H1 (cell line): ENCODE measurements at regions not wholly inside any gene's neighbourhood (a gene's known extent, or its start where the extent isn't known, plus 50 kb on each side); places are given as distances from the start of the nearest gene placed in this dataset.

Experiments
- CTCF ChIA-PET: fragments of 300-600 bp; sonication (Branson Sonifier 250); formaldehyde crosslinking; loops from one replicate; lab custom pipeline; 2021; ENCODE audit not compliant: partially characterized antibody; lab: Charles Lee
- POLR2A ChIA-PET: fragments of 300-600 bp; sonication (Branson Sonifier 250); formaldehyde crosslinking; loops from one replicate; lab custom pipeline; 2021; ENCODE audit warnings: inconsistent platforms; ENCODE audit not compliant: partially characterized antibody; lab: Charles Lee
- DNase-seq, 2 experiments: peaks; one replicate each; pipeline versions ENCODE4 v3.0.0 to v3.0.0-alpha.2; 2010 to 2022; ENCODE audit warnings: low spot score in 2 of 2, low read depth in 1 of 2, mixed read lengths in 1 of 2
- FAIRE-seq: peaks from 2 replicates; lab custom pipeline; 2011; peaks lifted over from hg19 to GRCh38; lab: Jason Lieb, UNC
- H2AFZ ChIP-seq: 2 replicates; pipeline ENCODE4 v1.8.1; 2012; ENCODE audit warnings: low read length, inconsistent platforms
- H2AK5ac ChIP-seq: 2 replicates; pipeline ENCODE4 v1.6.1; 2013; ENCODE audit warnings: low read depth, low read length
- H2BK120ac ChIP-seq: replicated peaks from 2 replicates; pipeline ENCODE3; 2013; ENCODE audit warnings: low read depth, low read length, inconsistent platforms
- H2BK12ac ChIP-seq: 2 replicates; pipeline ENCODE4 v1.6.1; 2013; ENCODE audit warnings: low read depth, low read length
- H2BK15ac ChIP-seq: 2 replicates; pipeline ENCODE4 v1.6.1; 2013; ENCODE audit warnings: low read length
- H2BK20ac ChIP-seq: 2 replicates; pipeline ENCODE4 v1.6.1; 2013; ENCODE audit warnings: low read length
- H2BK5ac ChIP-seq: 2 replicates; pipeline ENCODE4 v1.6.1; 2013; ENCODE audit warnings: low read depth, low read length
- H3K14ac ChIP-seq: 2 replicates; pipeline ENCODE4 v1.6.1; 2013; ENCODE audit warnings: inconsistent platforms; ENCODE audit not compliant: insufficient read length
- H3K18ac ChIP-seq: 2 replicates; pipeline ENCODE4 v1.6.1; 2013; ENCODE audit warnings: low read length; ENCODE audit errors: extremely low read depth
- H3K23ac ChIP-seq: 2 replicates; pipeline ENCODE4 v1.6.1; 2013; ENCODE audit warnings: inconsistent platforms; ENCODE audit not compliant: insufficient read length
- H3K23me2 ChIP-seq: 2 replicates; pipeline ENCODE4 v1.6.1; 2013; ENCODE audit warnings: low read depth, low read length
- H3K27ac ChIP-seq: 2 replicates; pipeline ENCODE4 v1.6.1; 2011; ENCODE audit warnings: low read depth, low read length, inconsistent platforms
- H3K27me3 ChIP-seq, 4 experiments: replicated peaks in 1 of 4; 1 replicate in 1 of 4; 2 replicates in 3 of 4; pipeline versions ENCODE4 v1.6.1 to v1.8.1; 2011 to 2013; ENCODE audit warnings: low read length in 3 of 4, mild to moderate bottlenecking in 3 of 4, inconsistent platforms in 2 of 4, mixed read lengths in 2 of 4, moderate library complexity in 1 of 4; ENCODE audit not compliant: control insufficient read depth in 3 of 4, insufficient read depth in 3 of 4; ENCODE audit errors: extremely low read depth in 1 of 4
- H3K36me3 ChIP-seq, 4 experiments: 2 replicates each; pipeline versions ENCODE4 v1.6.1 to v1.8.1; 2011 to 2013; ENCODE audit warnings: mild to moderate bottlenecking in 4 of 4, low read length in 3 of 4, moderate library complexity in 2 of 4, control low read depth in 1 of 4, inconsistent platforms in 1 of 4; ENCODE audit not compliant: insufficient read depth in 4 of 4, control insufficient read depth in 2 of 4
- H3K4ac ChIP-seq: replicated peaks from 2 replicates; pipeline ENCODE3; 2013; ENCODE audit warnings: low read length, low read depth, mixed read lengths, inconsistent platforms; ENCODE audit not compliant: insufficient read length
- H3K4me1 ChIP-seq, 4 experiments: replicated peaks in 1 of 4; 1 replicate in 1 of 4; 2 replicates in 3 of 4; pipeline versions ENCODE4 v1.6.1 to v1.8.1; 2011 to 2013; ENCODE audit warnings: low read length in 3 of 4, inconsistent platforms in 2 of 4, mixed read lengths in 1 of 4; ENCODE audit not compliant: insufficient read depth in 4 of 4, control insufficient read depth in 3 of 4
- H3K4me2 ChIP-seq, 2 experiments: 2 replicates each; pipeline versions ENCODE4 v1.6.1 to v1.8.1; 2011 to 2013; ENCODE audit warnings: low read depth in 2 of 2, low read length in 2 of 2, control low read depth in 1 of 2, inconsistent platforms in 1 of 2, mild to moderate bottlenecking in 1 of 2; ENCODE audit not compliant: insufficient read depth in 1 of 2
- H3K4me3 ChIP-seq, 4 experiments: fragments of 200-600, 300-600 bp in 1 of 4; sonication (generic), shearing (Covaris generic), sonication (Bioruptor Twin) in 1 of 4; 2 replicates each; pipeline versions ENCODE4 v1.5.1 to v1.8.1; 2011 to 2016; ENCODE audit warnings: low read length in 4 of 4, low read depth in 3 of 4, control low read depth in 2 of 4, inconsistent platforms in 2 of 4, mild to moderate bottlenecking in 2 of 4, mixed read lengths in 1 of 4, moderate library complexity in 1 of 4; ENCODE audit not compliant: insufficient read depth in 2 of 4; ENCODE audit errors: extremely low read depth in 1 of 4
- H3K56ac ChIP-seq: replicated peaks from 2 replicates; pipeline ENCODE3; 2013; ENCODE audit warnings: low read depth, mild to moderate bottlenecking, mixed read lengths, low read length, inconsistent platforms; ENCODE audit not compliant: insufficient read length
- H3K79me1 ChIP-seq: 2 replicates; pipeline ENCODE4 v1.6.1; 2013; ENCODE audit warnings: low read depth, low read length, control low read depth
- H3K79me2 ChIP-seq, 2 experiments: 2 replicates each; pipeline versions ENCODE4 v1.6.1 to v1.8.1; 2012 to 2013; ENCODE audit warnings: low read length in 2 of 2, mild to moderate bottlenecking in 2 of 2, inconsistent platforms in 1 of 2; ENCODE audit not compliant: insufficient read depth in 2 of 2, control insufficient read depth in 1 of 2
- H3K9ac ChIP-seq, 4 experiments: replicated peaks in 1 of 4; 1 replicate in 1 of 4; 2 replicates in 3 of 4; pipeline versions ENCODE4 v1.6.1 to v1.8.1; 2011 to 2013; ENCODE audit warnings: low read depth in 3 of 4, low read length in 3 of 4, control low read depth in 2 of 4, mild to moderate bottlenecking in 2 of 4, moderate library complexity in 2 of 4, inconsistent platforms in 1 of 4; ENCODE audit errors: extremely low read depth in 1 of 4
- H3K9me3 ChIP-seq, 2 experiments: 2 replicates each; pipeline versions ENCODE4 v1.6.1 to v1.8.1; 2012 to 2013; ENCODE audit warnings: mild to moderate bottlenecking in 2 of 2, moderate library complexity in 2 of 2, control low read depth in 1 of 2, inconsistent platforms in 1 of 2, low read depth in 1 of 2, low read length in 1 of 2, mixed read lengths in 1 of 2; ENCODE audit not compliant: insufficient read depth in 2 of 2
- H4K20me1 ChIP-seq, 2 experiments: replicated peaks in 1 of 2; 2 replicates each; pipeline versions ENCODE3 to v1.8.1; 2011 to 2013; ENCODE audit warnings: inconsistent platforms in 2 of 2, low read length in 2 of 2, mild to moderate bottlenecking in 1 of 2; ENCODE audit not compliant: insufficient read depth in 2 of 2, control insufficient read depth in 1 of 2
- H4K5ac ChIP-seq: 2 replicates; pipeline ENCODE4 v1.6.1; 2013; ENCODE audit warnings: low read length, low read depth, mixed read lengths, inconsistent platforms; ENCODE audit not compliant: insufficient read length
- H4K8ac ChIP-seq: 2 replicates; pipeline ENCODE4 v1.8.0; 2013; ENCODE audit warnings: mild to moderate bottlenecking, moderate library complexity, low read length, inconsistent platforms; ENCODE audit not compliant: insufficient read depth; ENCODE audit errors: extremely low read depth
- H4K91ac ChIP-seq: replicated peaks from 2 replicates; pipeline ENCODE3; 2013; ENCODE audit warnings: low read length, mixed read lengths, inconsistent platforms; ENCODE audit not compliant: insufficient read length
- PHF8 ChIP-seq: fragments of 200-600 bp; sonication (generic); conservative IDR thresholded peaks from 2 replicates; pipeline ENCODE4 v1.7.1; 2012; ENCODE audit warnings: low read depth, mild to moderate bottlenecking, inconsistent platforms, low read length, moderate library complexity
- WGBS, 2 experiments: shearing (Covaris generic) in 1 of 2; methylation state at CpG; one replicate each; pipeline versions ENCODE4 v1.1.6 to v1.1.7; 2013 to 2015; ENCODE audit warnings: low lambda C conversion rate in 2 of 2, mixed read lengths in 2 of 2, inconsistent platforms in 1 of 2, low coverage in 1 of 2, missing lambda C conversion rate in 1 of 2; ENCODE audit not compliant: insufficient replicate concordance in 2 of 2, insufficient coverage in 1 of 2, insufficient read length in 1 of 2; ENCODE audit errors: extremely low coverage in 1 of 2, missing lambda C conversion rate in 1 of 2; 5-methylcytosine and 5-hydroxymethylcytosine counted together
- TF ChIP-seq, protein P1 (sequence below): IDR thresholded peaks from 2 replicates; pipeline ENCODE4 v1.6.1; 2012; ENCODE audit warnings: inconsistent platforms

GRCh38 chr2:12652723-12653122, 64.0 kb upstream of the TRIB2 start:
- H3K27me3 ChIP-seq, result no peaks in the 10 kb centered on the region
- TF ChIP-seq, protein P1, sequence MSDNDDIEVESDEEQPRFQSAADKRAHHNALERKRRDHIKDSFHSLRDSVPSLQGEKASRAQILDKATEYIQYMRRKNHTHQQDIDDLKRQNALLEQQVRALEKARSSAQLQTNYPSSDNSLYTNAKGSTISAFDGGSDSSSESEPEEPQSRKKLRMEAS, result no peak
- no peak for TF ChIP-seq PHF8
- no peak overlapping the region for H3K56ac ChIP-seq
- H3K4me1 ChIP-seq, result no peaks in the 10 kb centered on the region
- H3K4me2 ChIP-seq, result no peak overlapping the region
- no peak overlapping the region for H4K5ac ChIP-seq
- H3K14ac ChIP-seq, result no peak overlapping the region
- no peak overlapping the region for H3K18ac ChIP-seq
- H3K9ac ChIP-seq, result no peak overlapping the region
- H2AK5ac ChIP-seq, result no peak overlapping the region
- FAIRE-seq (no peak), DNase-seq (no peak)
- H4K8ac ChIP-seq, result no peak overlapping the region
- H4K91ac ChIP-seq, result no peak overlapping the region
- 88% methylated on average over 9 of the region's 9 CpGs; no CpG with 5 or more reads in 1 of the 2 experiments for WGBS, 2 experiments
- H2BK15ac ChIP-seq, result no peak overlapping the region; the same call in none of the 2 replicates
- H4K20me1 ChIP-seq, result no peaks in the 10 kb centered on the region
- H2BK12ac ChIP-seq, result no peak overlapping the region
- no peak overlapping the region for H3K4me3 ChIP-seq
- H3K23ac ChIP-seq, result no peak overlapping the region
- no peaks in the 10 kb centered on the region for H3K79me1 ChIP-seq
- POLR2A ChIA-PET, result no interaction called here
- H3K79me2 ChIP-seq, result no peaks in the 10 kb centered on the region
- no peak overlapping the region for H2BK20ac ChIP-seq
- no peaks in the 10 kb centered on the region for H3K9me3 ChIP-seq
- no peak overlapping the region for H3K4ac ChIP-seq
- no peaks in the 10 kb centered on the region for H3K36me3 ChIP-seq
- CTCF ChIA-PET, result interaction anchor here (1.4 kb wide), 1 partner anchor 16 kb away, joined by 4 read pairs; no protein-coding TSS in a partner anchor
- H3K27ac ChIP-seq, result no peak overlapping the region
- no peaks in the 10 kb centered on the region for H3K23me2 ChIP-seq
- peak overlapping the region; percentile 51; the same call in 1 of the 2 replicates for H2AFZ ChIP-seq
- no peak overlapping the region for H2BK5ac ChIP-seq
- no peak overlapping the region for H2BK120ac ChIP-seq
